K562 (cell line): ENCODE measurements at regions not wholly inside any gene's neighbourhood (a gene's known extent, or its start where the extent isn't known, plus 50 kb on each side); places are given as distances from the start of the nearest gene placed in this dataset.

Experiments used
- ATF3 ChIP-seq, 2 experiments: fragments of 450-650 bp in 1 of 2; sonication (generic) in 1 of 2; formaldehyde crosslinking in 1 of 2; IDR thresholded peaks in 1 of 2; conservative IDR thresholded peaks in 1 of 2; 2 replicates each; pipeline versions ENCODE4 v1.6.1 to v1.8.1; 2016 to 2023; ENCODE audit warnings: mild to moderate bottlenecking in 2 of 2, moderate library complexity in 2 of 2, inconsistent platforms in 1 of 2, missing genetic modification reagents in 1 of 2
- CEBPG ChIP-seq, 3 experiments: fragments of 200-800 bp in 1 of 3; sonication (Bioruptor generic) in 1 of 3; sonication (generic) in 1 of 3; formaldehyde crosslinking in 1 of 3; IDR thresholded peaks in 2 of 3; conservative IDR thresholded peaks in 1 of 3; 2 replicates each; pipeline versions ENCODE4 v1.6.1 to v1.8.0; 2016 to 2022; ENCODE audit warnings: missing compliant biosample characterization in 2 of 3, missing genetic modification characterization in 2 of 3, mild to moderate bottlenecking in 1 of 3, missing genetic modification reagents in 1 of 3
- CXXC5 ChIP-seq: fragments of 250-450 bp; sonication (Bioruptor Pico); IDR thresholded peaks from 2 replicates; pipeline ENCODE4 v1.8.0; 2022; ENCODE audit warnings: inconsistent platforms, mild to moderate bottlenecking, moderate library complexity
- SMAD4 ChIP-seq: fragments of 250-450 bp; sonication (Bioruptor Pico); conservative IDR thresholded peaks from 2 replicates; pipeline ENCODE4 v1.8.0; 2021; ENCODE audit warnings: inconsistent platforms, mild to moderate bottlenecking, moderate library complexity
- TAF15 ChIP-seq: fragments of 200-400 bp; formaldehyde crosslinking; IDR thresholded peaks from 2 replicates; pipeline ENCODE4 v1.6.1; 2017; ENCODE audit warnings: mild to moderate bottlenecking, low read depth, low read length, moderate library complexity
- TRIM24 ChIP-seq, 2 experiments: fragments of 450-650 bp; IDR thresholded peaks; 2 replicates each; pipeline ENCODE4 v1.6.1; 2016
- ZNF124 ChIP-seq: sonication (generic); formaldehyde crosslinking; IDR thresholded peaks from 2 replicates; pipeline ENCODE4 v1.8.1; 2022; ENCODE audit warnings: missing genetic modification reagents
- TF ChIP-seq, protein P1 (sequence below): fragments of 200-400 bp; formaldehyde crosslinking; IDR thresholded peaks from 2 replicates; pipeline ENCODE4 v1.6.1; 2017; ENCODE audit warnings: mild to moderate bottlenecking, low read depth, low read length, moderate library complexity

GRCh38 chr11:34816698-34817213 is 99.4 kb downstream of the APIP start (continued):
- TF ChIP-seq CEBPG (CRISPR knock-in tag; IDR thresholded peaks at IDR 0.05) = peak; percentile 46; the same call in 1 of the 2 replicates
- peak in 1 of 2 experiments; percentile 96; a peak in 2 of 4 replicates for TF ChIP-seq CEBPG (tag; conservative IDR thresholded peaks at IDR 0.05 in 1 of 2, IDR thresholded peaks at IDR 0.05 in 1 of 2)
- no peak for TF ChIP-seq TAF15
- peak; percentile 49; the same call in 1 of the 2 replicates for TF ChIP-seq CXXC5 (CRISPR knock-in tag)
- peak; percentile 42; the same call in 1 of the 2 replicates for TF ChIP-seq ATF3 (IDR thresholded peaks at IDR 0.05)
- no peak for TF ChIP-seq ATF3 (CRISPR knock-in tag; conservative IDR thresholded peaks at IDR 0.05)
- TF ChIP-seq TRIM24 (IDR thresholded peaks at IDR 0.05) = peak; percentile 94 to 96
- TF ChIP-seq SMAD4 = peak; percentile 56; the same call in 1 of the 2 replicates
- TF ChIP-seq, protein P1, sequence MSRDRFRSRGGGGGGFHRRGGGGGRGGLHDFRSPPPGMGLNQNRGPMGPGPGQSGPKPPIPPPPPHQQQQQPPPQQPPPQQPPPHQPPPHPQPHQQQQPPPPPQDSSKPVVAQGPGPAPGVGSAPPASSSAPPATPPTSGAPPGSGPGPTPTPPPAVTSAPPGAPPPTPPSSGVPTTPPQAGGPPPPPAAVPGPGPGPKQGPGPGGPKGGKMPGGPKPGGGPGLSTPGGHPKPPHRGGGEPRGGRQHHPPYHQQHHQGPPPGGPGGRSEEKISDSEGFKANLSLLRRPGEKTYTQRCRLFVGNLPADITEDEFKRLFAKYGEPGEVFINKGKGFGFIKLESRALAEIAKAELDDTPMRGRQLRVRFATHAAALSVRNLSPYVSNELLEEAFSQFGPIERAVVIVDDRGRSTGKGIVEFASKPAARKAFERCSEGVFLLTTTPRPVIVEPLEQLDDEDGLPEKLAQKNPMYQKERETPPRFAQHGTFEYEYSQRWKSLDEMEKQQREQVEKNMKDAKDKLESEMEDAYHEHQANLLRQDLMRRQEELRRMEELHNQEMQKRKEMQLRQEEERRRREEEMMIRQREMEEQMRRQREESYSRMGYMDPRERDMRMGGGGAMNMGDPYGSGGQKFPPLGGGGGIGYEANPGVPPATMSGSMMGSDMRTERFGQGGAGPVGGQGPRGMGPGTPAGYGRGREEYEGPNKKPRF = no peak
- TF ChIP-seq ZNF124 (CRISPR knock-in tag) = no peak
